Dedifferentiated amniotic fluid mesenchymal stem cell (primary cell): ENCODE measurements at regions not wholly inside any gene's neighbourhood (a gene's known extent, or its start where the extent isn't known, plus 50 kb on each side); places are given as distances from the start of the nearest gene placed in this dataset.

Experiments
- DNase-seq: peaks from one replicate; pipeline ENCODE4 v3.0.0-alpha.2; 2016; ENCODE audit errors: extremely low spot score

DNA sequence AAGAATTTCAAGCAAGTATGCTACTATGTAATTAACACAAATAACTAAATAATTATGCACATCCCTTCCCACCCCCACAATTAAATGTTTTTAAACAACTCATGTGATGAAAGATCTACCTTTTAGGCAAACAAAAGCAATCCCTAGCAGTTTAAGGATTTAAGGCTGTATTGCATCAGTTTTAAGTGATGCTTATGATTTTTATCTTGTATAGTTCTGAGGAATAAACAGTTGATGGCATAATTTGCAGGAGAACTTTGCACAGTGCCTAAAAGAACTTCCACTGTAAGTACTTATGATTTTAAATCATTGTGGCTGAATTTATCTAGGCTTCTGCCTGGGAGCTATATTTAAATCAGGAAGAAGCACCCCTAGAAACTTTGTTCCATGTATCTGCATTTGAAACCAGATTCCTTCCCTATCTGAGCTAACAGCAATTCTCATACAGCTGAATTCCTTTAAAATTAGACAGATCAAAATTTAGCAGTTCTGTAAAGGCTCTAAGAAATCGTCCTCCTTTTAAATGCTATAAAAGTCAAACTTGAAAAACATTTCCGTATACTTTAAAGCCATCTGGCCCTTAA, 388.6 kb downstream of the BCAT1 start:
- DNase-seq: no peak

DNA sequence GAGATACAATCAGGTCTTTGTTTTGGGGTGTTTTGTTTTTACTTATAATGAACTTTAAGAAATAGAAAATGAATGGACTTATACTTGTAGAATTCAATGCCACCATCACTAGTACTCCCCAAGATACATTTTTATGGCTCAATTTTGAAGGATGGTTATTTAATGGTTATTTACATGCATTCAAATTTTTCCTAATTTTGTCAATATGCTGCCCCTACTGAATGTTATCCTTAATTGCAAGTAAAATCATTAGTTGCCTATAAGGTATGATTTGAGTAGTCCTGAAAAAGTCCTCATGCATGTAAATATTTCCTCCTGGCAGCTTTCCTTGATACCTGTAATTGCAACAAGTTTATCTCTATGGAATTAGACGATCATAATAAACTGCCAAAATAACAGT, 391.2 kb downstream of the BCAT1 start:
- no peak for DNase-seq

DNA sequence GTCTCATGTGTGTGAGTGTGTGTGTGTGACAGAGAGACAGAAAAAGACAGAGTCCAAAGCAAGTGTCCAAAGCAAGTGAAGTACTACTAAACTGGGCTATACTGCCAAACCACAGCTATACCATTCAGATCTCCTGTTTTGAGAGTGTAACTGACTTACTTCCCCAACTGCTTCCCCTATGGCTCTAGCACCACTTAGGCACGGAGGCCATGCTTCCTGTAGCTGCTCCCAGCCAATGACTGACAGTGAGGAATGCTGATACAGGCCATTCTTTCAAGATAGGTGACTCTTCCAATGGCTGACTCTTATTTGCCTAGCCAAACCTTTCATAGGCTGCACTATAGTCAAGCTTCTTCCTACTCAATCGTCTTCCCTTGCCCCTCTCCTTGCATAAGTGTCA, 393.2 kb downstream of the BCAT1 start:
- DNase-seq: no peak

DNA sequence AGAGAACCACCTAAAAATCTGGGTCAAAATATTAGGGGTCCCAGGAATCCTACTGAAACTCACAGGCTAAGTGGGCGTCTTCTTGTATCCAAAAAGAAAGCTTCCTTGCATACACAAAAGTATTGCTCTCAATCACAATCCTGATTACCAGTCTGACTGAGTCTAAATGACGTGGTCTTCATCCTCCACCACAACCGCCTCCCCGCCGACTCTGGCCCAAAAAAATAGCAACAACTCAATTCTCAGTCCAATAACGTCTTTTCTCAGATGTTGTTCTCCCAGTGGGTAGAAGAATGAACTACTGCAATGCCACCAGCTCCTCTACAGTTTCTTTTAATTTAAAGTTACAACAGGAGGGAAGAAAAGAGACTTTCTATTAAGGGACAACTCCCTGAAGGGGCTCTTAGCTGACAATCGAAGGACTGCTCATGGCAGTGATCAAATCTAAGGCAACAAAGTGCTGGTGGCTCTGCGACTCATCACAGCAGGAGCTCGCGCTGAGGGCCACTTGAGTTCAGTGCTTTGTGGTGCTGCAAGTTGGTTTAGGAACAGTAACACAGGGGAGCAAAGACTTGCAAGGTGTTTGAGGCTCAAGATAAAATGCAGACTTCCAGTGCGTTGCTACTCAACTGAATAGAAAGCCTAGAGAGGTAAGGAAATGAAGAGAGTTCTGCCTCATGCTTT, 394.1 kb downstream of the BCAT1 start:
- no peak for DNase-seq

- DNase-seq: no peak
These were observed 395.6 kb downstream of the BCAT1 start for GRCh38 chr12:24553259-24553658.

- DNase-seq: no peak
These were observed 397.6 kb downstream of the BCAT1 start for GRCh38 chr12:24551163-24551786.

GRCh38 chr12:24550609-24551008, 398.3 kb downstream of the BCAT1 start:
- DNase-seq: no peak

DNA sequence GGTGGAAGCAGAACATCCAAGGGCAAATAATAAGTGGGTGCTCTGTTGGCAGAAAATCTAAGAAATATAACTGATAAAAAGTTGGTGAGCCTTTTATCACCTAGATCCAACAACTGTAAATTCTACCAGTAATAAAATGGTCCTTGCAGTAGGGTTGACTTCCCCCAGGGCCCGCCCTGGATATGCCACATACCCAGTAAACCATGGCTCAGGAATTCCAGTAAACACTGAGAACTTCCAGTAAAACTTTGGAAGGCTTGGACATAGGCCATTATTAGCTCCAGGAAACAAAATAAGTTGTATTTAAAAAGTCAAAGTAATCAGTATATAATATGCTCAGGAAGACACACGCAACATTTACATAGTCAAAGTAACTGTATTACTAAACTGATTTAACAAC, 402.2 kb downstream of the BCAT1 start:
- DNase-seq: no peak

DNA sequence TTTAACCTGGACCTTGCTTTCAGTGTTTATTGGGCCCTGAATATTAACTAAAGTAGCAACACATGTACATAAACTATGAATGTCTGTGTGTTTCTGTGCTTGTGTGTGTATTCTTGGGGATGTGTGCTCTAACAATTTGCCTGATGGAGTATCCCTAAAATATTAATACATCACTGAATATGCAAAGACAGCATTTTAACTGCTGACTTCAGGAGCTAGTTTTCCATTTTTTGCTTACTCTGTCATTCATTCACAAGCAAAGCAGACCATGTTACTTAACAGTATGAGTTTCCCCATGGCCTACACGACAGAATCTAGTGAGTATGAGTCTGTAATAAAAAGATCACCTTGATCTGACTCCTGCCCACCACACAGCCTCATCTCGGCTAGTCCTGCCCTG, 402.8 kb downstream of the BCAT1 start:
- no peak for DNase-seq

- DNase-seq: no peak
These were observed 404.5 kb downstream of the BCAT1 start for GRCh38 chr12:24544368-24544767.

DNA sequence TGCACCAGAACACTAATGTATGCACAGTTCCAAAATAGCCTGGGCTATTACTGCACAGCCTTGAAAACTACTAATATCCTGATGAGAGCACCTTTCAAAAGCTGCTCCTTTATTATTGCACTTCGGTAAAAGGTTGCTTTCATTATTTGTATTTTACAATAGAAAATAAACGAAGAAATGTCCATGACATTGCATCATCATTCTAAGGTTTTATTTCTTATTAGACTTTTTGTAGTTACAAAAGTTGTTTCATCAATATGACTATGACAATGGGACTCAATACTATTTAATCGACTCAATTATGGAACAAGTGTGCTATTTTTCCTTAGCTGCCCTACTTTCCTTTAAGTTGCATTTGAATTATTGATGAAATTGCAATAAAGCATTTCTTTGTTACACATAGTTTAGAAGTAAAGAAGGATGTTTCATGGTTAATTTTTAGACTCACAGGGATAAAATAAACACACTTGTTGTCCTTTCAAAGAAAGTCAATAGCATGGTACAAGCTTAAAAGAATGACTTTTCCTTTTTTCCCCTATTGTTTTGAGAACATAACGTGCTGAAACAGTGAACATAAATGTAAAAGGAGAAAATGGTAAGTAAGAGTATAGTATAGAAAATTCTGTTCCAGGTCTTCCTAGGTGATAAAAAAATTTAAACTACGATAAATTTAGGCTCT, 407.6 kb downstream of the BCAT1 start:
- no peak for DNase-seq

DNA sequence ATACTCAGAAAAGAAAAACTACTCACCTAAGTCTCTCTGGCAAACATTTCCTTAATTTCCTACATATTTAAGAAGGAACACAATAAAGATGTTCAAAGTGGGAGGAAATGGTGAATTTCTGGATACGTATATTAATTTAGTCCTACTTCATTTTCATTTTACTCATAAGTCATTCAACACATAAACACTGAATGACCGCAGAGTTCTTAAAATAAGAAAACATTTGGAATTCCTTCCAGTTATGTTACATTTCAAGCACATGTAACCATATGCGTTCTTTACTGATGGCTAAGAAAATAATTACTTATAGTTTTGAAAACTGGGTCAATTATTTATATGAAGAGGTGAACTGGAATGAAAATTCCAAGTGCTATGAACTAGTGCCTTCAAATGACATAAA, 409.3 kb downstream of the BCAT1 start:
- no peak for DNase-seq

DNA sequence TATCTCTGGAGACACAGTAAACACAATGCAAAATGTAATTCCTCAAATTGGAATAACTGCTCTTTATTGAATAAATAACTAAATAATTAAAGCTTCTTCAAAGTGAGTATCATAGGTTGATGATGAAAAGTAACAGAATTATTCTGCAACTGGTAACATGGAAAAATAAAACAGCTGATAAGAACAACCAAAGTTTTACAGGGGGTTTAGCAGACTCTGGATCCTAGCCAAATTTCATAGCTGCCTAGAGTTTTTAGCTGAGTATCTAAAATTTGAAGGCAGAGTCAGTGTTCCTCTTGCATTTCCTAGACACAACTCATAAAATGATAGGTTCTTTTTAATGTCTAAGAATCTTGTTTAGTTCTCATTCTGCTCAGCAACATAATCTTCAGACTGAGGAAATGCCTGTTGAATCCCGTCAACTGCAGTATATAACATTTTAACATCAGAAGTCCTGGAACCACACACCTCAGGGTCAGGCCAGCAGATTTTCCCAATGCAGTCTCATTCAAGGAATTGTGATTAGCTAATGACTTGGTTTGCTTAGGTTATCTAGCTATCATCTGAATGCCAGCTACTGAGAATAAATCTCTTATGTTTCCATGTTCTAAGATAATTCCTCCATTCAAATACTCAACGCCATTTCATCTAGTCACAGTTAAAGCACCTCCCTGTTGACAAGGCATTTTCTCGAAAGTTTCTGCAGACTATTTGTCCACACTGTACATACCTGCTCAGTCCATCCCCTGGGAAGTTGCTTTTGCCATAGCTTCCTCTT, 411.6 kb downstream of the BCAT1 start:
- no peak for DNase-seq

DNA sequence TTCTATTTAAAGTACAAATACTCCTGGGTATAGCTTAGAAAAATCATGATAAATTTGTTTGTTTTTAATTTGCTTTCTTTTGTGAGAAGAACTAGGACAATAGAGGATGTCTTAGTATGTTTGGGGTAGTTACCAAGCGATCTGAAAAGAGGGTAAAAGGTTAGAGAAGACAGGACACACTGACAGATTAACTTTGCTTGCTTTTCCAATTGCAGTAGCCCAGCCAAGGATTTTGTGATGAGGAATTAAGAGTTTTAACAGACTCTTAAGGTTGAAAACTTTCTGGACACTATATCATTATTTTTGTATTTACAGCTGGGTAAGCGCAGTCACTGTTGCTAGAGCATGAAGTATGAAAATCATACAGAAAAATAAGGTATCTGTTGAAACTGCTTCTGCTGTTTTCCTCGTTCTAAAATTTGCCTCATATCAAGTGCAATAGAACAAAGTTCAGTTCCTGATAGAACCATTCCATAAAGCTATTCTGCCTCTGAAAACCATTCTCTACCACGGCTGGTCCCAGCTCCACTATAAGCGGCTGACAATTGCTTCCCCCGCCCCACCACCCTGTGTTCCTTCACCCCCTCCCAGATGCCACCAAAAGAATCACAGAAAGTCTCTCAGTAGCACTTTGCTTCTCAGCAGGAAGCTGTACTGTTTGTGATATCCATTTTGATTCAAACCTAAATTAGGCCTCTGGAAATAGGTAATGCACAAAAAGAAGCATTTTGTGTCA, 413.4 kb downstream of the BCAT1 start:
- DNase-seq: no peak

DNA sequence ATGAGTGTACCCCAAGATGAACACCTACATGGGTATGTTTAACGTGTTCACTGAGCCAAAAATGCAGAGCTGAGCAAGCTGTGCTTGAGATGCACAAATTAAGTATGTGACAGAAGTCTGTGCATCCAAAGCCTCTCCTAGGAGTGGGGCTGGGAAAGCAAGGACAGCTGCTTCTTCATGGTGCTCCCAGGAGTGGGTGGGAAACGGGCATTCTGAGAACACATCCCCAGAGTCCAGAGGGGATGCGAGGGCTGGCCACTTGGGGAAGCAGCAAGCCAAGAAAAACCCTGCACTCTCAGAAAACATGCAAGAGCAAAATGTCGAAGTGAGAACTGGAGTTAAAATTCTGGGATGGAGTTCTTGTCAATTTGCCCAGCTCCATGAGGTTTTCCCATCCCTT, 414.3 kb downstream of the BCAT1 start:
- no peak for DNase-seq

GRCh38 chr12:24533716-24534352, 415.1 kb downstream of the BCAT1 start:
- no peak for DNase-seq

GRCh38 chr12:24530689-24531088, 418.2 kb downstream of the BCAT1 start:
- DNase-seq: no peak

- DNase-seq: no peak
These were observed 421.8 kb downstream of the BCAT1 start for GRCh38 chr12:24527102-24527501.

- DNase-seq: no peak
These were observed 426.2 kb downstream of the BCAT1 start for GRCh38 chr12:24522736-24523135.

- DNase-seq: no peak
These were observed 429.1 kb downstream of the BCAT1 start for GRCh38 chr12:24519759-24520158.

- no peak for DNase-seq
These were observed 431.9 kb downstream of the BCAT1 start for GRCh38 chr12:24517000-24517399.
